ACHN (cell line): ENCODE measurements at regions not wholly inside any gene's neighbourhood (a gene's known extent, or its start where the extent isn't known, plus 50 kb on each side); places are given as distances from the start of the nearest gene placed in this dataset.
"Not testable (repeated sequence)": the region's sequence is repeated elsewhere in the genome, so short reads cannot be mapped to it uniquely, and the experiment has no call there.

Experiments
- DNase-seq: peaks from one replicate; pipeline ENCODE4 v3.0.0-alpha.2; 2015
- in situ Hi-C: cut with HindIII; loops from 2 replicates; pipeline ENCODE4 v1.10.0; 2017; ENCODE audit warnings: low sequenced_read_pairs, low pct_ligation_motif_present, low pct_unique_long_range_greater_than_20kb

GRCh38 chr4:189629733-189630132 lies 310.9 kb upstream of the FRG1 start:
- in situ Hi-C loops, DNase-seq: not testable (repeated sequence)

- in situ Hi-C loops, DNase-seq: not testable (repeated sequence)
Observed at GRCh38 chr4:189630913-189631567, 309.6 kb upstream of the FRG1 start.

DNA sequence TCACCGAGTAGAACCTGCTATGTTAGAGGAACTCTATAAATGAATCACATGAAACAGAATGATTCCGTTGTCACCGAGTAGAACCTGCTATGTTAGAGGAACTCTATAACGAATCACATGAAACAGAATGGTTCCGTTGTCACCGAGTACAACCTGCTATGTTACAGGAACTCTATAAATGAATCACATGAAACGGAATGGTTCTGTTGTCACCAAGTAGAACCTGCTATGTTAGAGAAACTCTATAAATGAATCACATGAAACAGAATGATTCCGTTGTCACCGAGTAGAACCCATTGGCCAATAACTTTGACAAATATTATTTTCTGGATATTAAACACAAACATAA lies 309.1 kb upstream of the FRG1 start:
- in situ Hi-C loops, DNase-seq: not testable (repeated sequence)

- in situ Hi-C loops, DNase-seq: not testable (repeated sequence)
Observed at GRCh38 chr4:189650436-189650835, 290.2 kb upstream of the FRG1 start.

DNA sequence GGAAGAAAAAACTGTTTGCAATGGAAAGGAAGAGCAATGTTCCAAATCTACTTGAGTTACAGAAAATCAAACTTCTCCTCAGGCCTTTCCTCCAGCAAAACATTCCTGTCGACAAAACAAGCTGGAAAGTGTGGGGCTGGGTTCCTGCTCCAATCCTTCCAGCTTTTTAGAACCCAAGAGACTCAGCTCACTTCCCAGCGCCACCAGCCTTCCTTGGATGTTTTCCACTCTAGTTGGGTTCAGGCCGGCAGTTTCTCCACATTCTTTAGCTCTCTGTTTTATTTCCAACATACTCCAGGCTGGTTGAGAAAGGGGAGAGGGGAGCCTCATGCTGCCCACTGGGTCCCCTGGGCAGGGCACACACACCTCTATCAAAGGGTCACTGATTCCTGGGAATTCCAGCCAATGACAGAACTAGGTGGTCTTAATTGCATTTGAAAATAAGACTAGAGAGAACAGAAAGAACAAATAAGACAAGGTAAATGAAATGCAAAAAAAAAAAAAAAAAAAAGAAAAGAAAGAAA lies 287.5 kb upstream of the FRG1 start:
- DNase-seq, in situ Hi-C loops: not testable (repeated sequence)

- in situ Hi-C loops, DNase-seq: not testable (repeated sequence)
Observed at GRCh38 chr4:189653983-189654382, 286.7 kb upstream of the FRG1 start.

GRCh38 chr4:189654396-189654795 lies 286.3 kb upstream of the FRG1 start:
- DNase-seq, in situ Hi-C loops: not testable (repeated sequence)

DNA sequence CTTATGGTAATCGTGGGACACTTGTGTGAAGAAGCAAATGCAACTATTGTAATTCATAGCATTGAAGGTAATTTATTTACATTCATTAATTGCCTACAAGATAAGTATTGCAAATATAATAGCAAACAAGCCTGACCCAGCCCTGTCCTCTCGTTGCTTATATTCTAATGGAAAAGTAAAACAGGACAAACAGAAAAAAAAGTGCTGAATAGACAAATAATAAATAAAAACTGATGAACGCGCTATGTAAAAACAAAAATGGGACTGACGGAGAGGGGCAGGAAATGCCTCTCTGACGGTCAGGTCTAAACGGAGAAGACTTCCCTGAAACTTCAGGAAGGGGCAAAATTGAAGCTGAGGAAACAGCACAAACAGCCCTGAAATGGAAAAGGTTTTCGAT lies 284.9 kb upstream of the FRG1 start:
- in situ Hi-C loops, result not testable (repeated sequence)

GRCh38 chr4:189656641-189657040 lies 284.0 kb upstream of the FRG1 start:
- in situ Hi-C loops, result no loop called here
- DNase-seq, result no peak

More for the DNA sequence above, 284.9 kb upstream of the FRG1 start:
- not testable (repeated sequence) for DNase-seq

GRCh38 chr4:189658259-189658658 lies 282.4 kb upstream of the FRG1 start:
- DNase-seq, in situ Hi-C loops: not testable (repeated sequence)

- in situ Hi-C loops, DNase-seq: not testable (repeated sequence)
Observed at GRCh38 chr4:189658831-189659230, 281.8 kb upstream of the FRG1 start.

- DNase-seq, result no peak
- in situ Hi-C loops, result no loop called here
Observed at GRCh38 chr4:189659287-189659686, 281.4 kb upstream of the FRG1 start.

DNA sequence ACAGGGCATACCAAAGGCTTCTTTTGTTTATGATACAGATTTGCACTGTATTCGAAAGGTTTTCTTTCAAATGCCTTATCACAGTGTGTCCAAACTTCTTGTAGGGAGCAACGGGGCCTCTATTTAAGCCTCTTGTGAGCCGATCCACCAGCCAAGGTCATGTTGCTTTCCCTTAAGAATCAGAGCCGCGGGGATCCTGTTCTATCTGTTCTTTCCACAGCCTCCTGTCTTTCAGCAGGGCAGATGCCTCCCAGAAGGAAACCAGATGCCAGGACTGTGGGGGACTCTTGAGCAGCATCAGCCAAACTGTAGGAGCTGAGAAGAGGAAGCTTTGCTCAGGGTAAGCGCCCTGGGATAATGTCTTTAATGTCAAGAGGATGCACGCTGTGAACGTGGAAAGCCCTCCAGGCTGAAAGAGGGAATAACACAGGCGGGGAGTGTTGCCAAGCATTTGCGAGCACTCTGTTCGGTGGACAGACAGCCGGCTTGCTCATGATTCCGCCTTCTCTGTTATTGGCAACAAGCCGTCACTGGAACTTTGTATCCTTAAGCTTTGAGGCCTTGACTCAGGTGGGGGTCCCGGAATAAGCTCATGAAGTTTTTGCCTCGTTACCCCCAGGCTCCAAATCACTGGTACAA lies 279.8 kb upstream of the FRG1 start:
- DNase-seq, result no peak
- in situ Hi-C loops, result no loop called here

GRCh38 chr4:189664693-189665250 lies 275.9 kb upstream of the FRG1 start:
- DNase-seq, result no peak
- in situ Hi-C loops, result no loop called here

DNA sequence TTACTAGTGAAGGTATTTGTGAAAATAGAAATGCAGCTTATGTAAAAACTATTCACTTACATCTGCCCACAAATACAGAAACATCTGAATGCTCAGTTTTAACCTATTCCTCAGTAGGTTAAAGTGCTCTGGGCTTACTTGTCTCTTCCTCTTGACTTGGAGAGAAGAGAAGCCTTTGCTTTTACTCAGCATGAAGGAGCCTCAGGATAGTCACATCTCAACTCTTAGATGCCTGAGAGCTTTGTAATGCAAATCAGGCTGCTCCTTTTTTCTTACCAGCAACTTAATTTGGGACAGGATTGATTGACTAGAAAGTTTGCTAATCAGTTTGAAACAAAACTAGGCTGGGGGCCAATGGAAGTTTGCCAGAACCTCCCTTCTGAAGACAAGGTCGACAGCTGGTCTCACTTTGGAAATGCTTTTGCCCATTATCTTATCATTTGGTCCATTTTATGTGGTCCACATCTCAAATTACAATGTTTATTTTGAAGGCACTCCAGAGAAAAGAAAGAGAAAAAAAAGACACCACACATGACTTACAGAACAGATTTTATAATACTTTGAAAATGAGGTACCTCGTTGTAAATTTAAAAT lies 274.9 kb upstream of the FRG1 start:
- in situ Hi-C loops, DNase-seq: not testable (repeated sequence)

DNA sequence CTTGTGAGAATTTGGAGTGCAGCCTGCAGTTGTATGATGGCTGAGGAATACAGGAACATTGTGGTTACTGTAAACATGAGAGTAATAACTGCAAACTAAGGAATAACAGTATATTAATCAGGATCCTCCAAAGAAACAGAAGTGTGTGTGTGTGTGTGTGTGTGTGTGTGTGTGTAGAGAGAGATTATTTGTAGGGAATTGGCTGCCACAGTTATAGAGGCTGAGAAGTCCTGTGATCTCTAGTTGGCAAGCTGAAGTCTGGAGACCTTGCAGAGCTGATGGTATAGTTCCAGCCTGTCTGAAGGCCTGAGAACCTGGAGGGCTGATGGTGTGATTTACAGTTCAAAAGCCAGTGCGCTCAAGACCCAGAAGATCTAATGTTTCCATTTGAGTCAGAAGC lies 273.3 kb upstream of the FRG1 start:
- DNase-seq, in situ Hi-C loops: not testable (repeated sequence)

DNA sequence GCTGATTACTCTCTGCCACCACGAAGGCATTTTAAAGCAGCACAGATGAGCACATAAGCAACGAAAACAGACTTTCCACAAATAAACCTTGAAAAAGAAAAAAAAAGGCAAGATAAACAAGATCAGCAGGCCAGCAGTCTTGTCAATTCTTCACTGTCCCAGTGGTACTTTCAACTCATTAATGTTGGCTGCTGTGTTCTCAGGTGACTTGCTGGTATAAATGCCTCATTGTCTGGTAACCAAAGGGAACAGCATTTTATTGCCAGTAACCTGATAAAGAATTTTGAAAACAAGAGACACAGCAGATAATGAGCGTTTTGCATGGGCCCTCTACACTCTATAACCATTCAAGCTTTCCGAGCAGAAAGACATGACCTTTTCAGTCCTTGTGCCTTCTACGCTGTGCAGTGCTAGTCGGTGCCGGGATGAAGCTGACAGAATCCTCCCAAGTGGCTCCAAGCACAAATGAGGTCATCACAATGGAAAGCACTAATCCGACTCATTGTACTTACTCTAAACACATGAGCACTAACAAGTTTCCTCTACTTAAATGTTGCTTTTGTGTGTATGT lies 242.9 kb upstream of the FRG1 start:
- in situ Hi-C loops, result not testable (repeated sequence)

DNA sequence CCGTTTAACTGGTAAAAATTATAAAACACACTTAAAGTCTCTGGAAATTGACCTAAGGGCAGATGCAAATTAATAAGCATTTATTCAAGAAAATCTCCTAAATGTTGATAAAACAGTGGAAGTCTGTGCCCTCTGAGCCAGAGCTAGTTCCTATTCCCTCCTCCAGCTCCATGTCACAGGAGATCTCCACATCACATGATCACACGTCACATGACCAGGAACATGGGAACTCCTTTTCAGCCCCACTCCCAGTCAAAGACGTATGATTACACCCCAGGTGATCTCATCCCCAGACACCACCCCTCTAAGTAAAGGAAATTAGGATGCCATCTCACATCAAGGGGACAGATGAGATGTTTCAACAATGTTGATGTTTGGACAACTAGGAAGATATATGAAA lies 237.7 kb upstream of the FRG1 start:
- DNase-seq, in situ Hi-C loops: not testable (repeated sequence)

More for the DNA sequence above, 242.9 kb upstream of the FRG1 start:
- DNase-seq, result not testable (repeated sequence)

- DNase-seq, in situ Hi-C loops: not testable (repeated sequence)
Observed at GRCh38 chr4:189706821-189707220, 233.9 kb upstream of the FRG1 start.
